T-cell (primary cell): ENCODE measurements at regions not wholly inside any gene's neighbourhood (a gene's known extent, or its start where the extent isn't known, plus 50 kb on each side); places are given as distances from the start of the nearest gene placed in this dataset.

ENCODE experiments used
- ATAC-seq, 4 experiments: fragments of 200-7000 bp in 3 of 4; fragments of 150-1000 bp in 1 of 4; cut with Tn5 transposase; replicated peaks in 1 of 4; 1 replicate in 3 of 4; 2 replicates in 1 of 4; pipeline ENCODE4 v1.10.0; 2021; ENCODE audit warnings: moderate library complexity in 3 of 4, mild to moderate bottlenecking in 2 of 4, moderate number of reproducible peaks in 1 of 4
- CTCF ChIA-PET, 2 donors: fragments of 300-600 bp; sonication (Branson Sonifier 250); formaldehyde crosslinking; loops; one replicate each; lab custom pipeline; 2022; ENCODE audit warnings: antibody characterized with exemption in 2 of 2; lab: Charles Lee
- POLR2A ChIA-PET, 2 donors: fragments of 300-600 bp; sonication (Branson Sonifier 250); formaldehyde crosslinking; loops; one replicate each; lab custom pipeline; 2022; ENCODE audit warnings: antibody characterized with exemption in 2 of 2; lab: Charles Lee
- DNase-seq, 35 experiments: peaks; one replicate each; pipeline versions ENCODE4 v3.0.0 to v3.0.0-alpha.2; 2013 to 2023
- H3K27ac ChIP-seq: one replicate; pipeline ENCODE4 v1.5.1; 2013; ENCODE audit warnings: low read length
- H3K27me3 ChIP-seq, 2 experiments: replicated peaks in 1 of 2; 1 replicate in 1 of 2; 2 replicates in 1 of 2; pipeline versions ENCODE4 v1.6.1 to v1.7.0; 2013; ENCODE audit warnings: low read length in 1 of 2, mixed read lengths in 1 of 2; ENCODE audit not compliant: control insufficient read depth in 2 of 2, insufficient read depth in 2 of 2; ENCODE audit errors: extremely low read depth in 1 of 2
- H3K36me3 ChIP-seq, 2 donors: 1 replicate in 1 of 2; 2 replicates in 1 of 2; pipeline versions ENCODE4 v1.6.1 to v1.7.0; 2013; ENCODE audit warnings: low read length in 1 of 2; ENCODE audit not compliant: control insufficient read depth in 2 of 2, insufficient read depth in 1 of 2; ENCODE audit errors: extremely low read depth in 1 of 2
- H3K4me1 ChIP-seq, 2 experiments: 1 replicate in 1 of 2; 2 replicates in 1 of 2; pipeline versions ENCODE4 v1.6.1 to v1.7.0; 2013; ENCODE audit warnings: low read length in 2 of 2, mixed read lengths in 1 of 2; ENCODE audit not compliant: insufficient read depth in 2 of 2, control insufficient read depth in 1 of 2; ENCODE audit errors: extremely low read depth in 1 of 2
- H3K4me3 ChIP-seq, 2 donors: 1 replicate in 1 of 2; 2 replicates in 1 of 2; pipeline versions ENCODE4 v1.5.1 to v1.7.0; 2013; ENCODE audit warnings: mild to moderate bottlenecking in 2 of 2, low read length in 1 of 2, moderate library complexity in 1 of 2; ENCODE audit not compliant: control insufficient read depth in 1 of 2; ENCODE audit errors: extremely low read depth in 1 of 2
- H3K9me3 ChIP-seq: 2 replicates; pipeline ENCODE4 v1.7.0; 2013
- H3K27ac Mint-ChIP-seq, 2 donors: one replicate each; pipeline ENCODE4 v1.8.0; 2020 to 2021; ENCODE audit warnings: mild to moderate bottlenecking in 2 of 2, mixed read lengths in 2 of 2
- H3K27me3 Mint-ChIP-seq, 2 donors: one replicate each; pipeline ENCODE4 v1.8.0; 2021 to 2022; ENCODE audit warnings: mixed read lengths in 2 of 2
- H3K36me3 Mint-ChIP-seq: one replicate; pipeline ENCODE4 v1.8.0; 2021; ENCODE audit warnings: mixed read lengths
- H3K4me1 Mint-ChIP-seq, 3 donors: one replicate each; pipeline ENCODE4 v1.8.0; 2020 to 2022; ENCODE audit warnings: mixed read lengths in 3 of 3, mild to moderate bottlenecking in 1 of 3
- H3K4me3 Mint-ChIP-seq, 3 donors: one replicate each; pipeline ENCODE4 v1.8.0; 2020 to 2022; ENCODE audit warnings: mild to moderate bottlenecking in 3 of 3, mixed read lengths in 3 of 3, moderate library complexity in 3 of 3
- H3K9me3 Mint-ChIP-seq, 3 donors: one replicate each; pipeline ENCODE4 v1.8.0; 2020 to 2022; ENCODE audit warnings: mixed read lengths in 3 of 3
- WGBS: methylation state at CpG from one replicate; pipeline ENCODE4 v1.1.5; 2013; ENCODE audit warnings: missing lambda C conversion rate; ENCODE audit not compliant: insufficient coverage; 5-methylcytosine and 5-hydroxymethylcytosine counted together

GRCh38 chr10:83037653-83038052, 1101.7 kb upstream of the GHITM start:
- no peaks in the 10 kb centered on the region for H3K27me3 ChIP-seq
- no peak overlapping the region for H3K27ac ChIP-seq
- peaks cover 2 to 14% (median 7%) of the 10 kb centered on the region in 3 donors for H3K9me3 Mint-ChIP-seq
- H3K4me1 Mint-ChIP-seq = no peaks in the 10 kb centered on the region
- CTCF ChIA-PET = no interaction called here
- no peaks in the 10 kb centered on the region for H3K36me3 ChIP-seq
- no peak overlapping the region for H3K4me3 Mint-ChIP-seq
- H3K27me3 Mint-ChIP-seq = no peaks in the 10 kb centered on the region
- POLR2A ChIA-PET = no interaction called here
- no peak for DNase-seq
- H3K4me3 ChIP-seq = no peak overlapping the region
- no peaks in the 10 kb centered on the region for H3K36me3 Mint-ChIP-seq
- H3K27ac Mint-ChIP-seq = no peak overlapping the region
- no peaks in the 10 kb centered on the region for H3K9me3 ChIP-seq
- no peaks in the 10 kb centered on the region for H3K4me1 ChIP-seq
- ATAC-seq = no peak
- no CpG with 5 or more reads among the region's 2 CpGs for WGBS

- no peaks in the 10 kb centered on the region for H3K9me3 ChIP-seq
- no peak overlapping the region for H3K4me3 ChIP-seq
- ATAC-seq (no peak), DNase-seq (no peak)
- H3K27ac ChIP-seq = no peak overlapping the region
- CTCF ChIA-PET = no interaction called here
- no CpG with 5 or more reads among the region's 2 CpGs for WGBS
- H3K36me3 ChIP-seq = no peaks in the 10 kb centered on the region
- Mint-ChIP-seq H3K9me3 (peaks cover 2 to 14% (median 7%) of the 10 kb centered on the region in 3 donors), H3K27ac (no peak overlapping the region), H3K4me1 (no peaks in the 10 kb centered on the region), H3K27me3 (no peaks in the 10 kb centered on the region), H3K4me3 (no peak overlapping the region), H3K36me3 (no peaks in the 10 kb centered on the region)
- H3K4me1 ChIP-seq = no peaks in the 10 kb centered on the region
- POLR2A ChIA-PET = no interaction called here
- H3K27me3 ChIP-seq = no peaks in the 10 kb centered on the region
These were observed 1100.7 kb upstream of the GHITM start for GRCh38 chr10:83038631-83039030.

- no CpG with 5 or more reads among the region's 4 CpGs for WGBS
- no peak overlapping the region for H3K4me3 ChIP-seq
- Mint-ChIP-seq H3K4me3 (no peak overlapping the region), H3K27me3 (no peaks in the 10 kb centered on the region), H3K36me3 (no peaks in the 10 kb centered on the region), H3K4me1 (no peaks in the 10 kb centered on the region), H3K9me3 (peaks cover 3 to 10% (median 8%) of the 10 kb centered on the region in 3 donors), H3K27ac (no peak overlapping the region)
- no peaks in the 10 kb centered on the region for H3K9me3 ChIP-seq
- no peaks in the 10 kb centered on the region for H3K4me1 ChIP-seq
- ATAC-seq = no peak
- H3K36me3 ChIP-seq = no peaks in the 10 kb centered on the region
- POLR2A ChIA-PET = no interaction called here
- H3K27me3 ChIP-seq = no peaks in the 10 kb centered on the region
- no peak overlapping the region for H3K27ac ChIP-seq
- CTCF ChIA-PET = no interaction called here
- DNase-seq = no peak
These were observed 1093.6 kb upstream of the GHITM start for GRCh38 chr10:83045731-83046130.

- Mint-ChIP-seq H3K4me3 (no peak overlapping the region), H3K27ac (no peak overlapping the region), H3K27me3 (no peaks in the 10 kb centered on the region), H3K4me1 (no peaks in the 10 kb centered on the region), H3K9me3 (peaks cover 3 to 10% (median 6%) of the 10 kb centered on the region in 3 donors), H3K36me3 (no peaks in the 10 kb centered on the region)
- no peak for DNase-seq
- POLR2A ChIA-PET = no interaction called here
- no peak overlapping the region for H3K4me3 ChIP-seq
- H3K36me3 ChIP-seq = no peaks in the 10 kb centered on the region
- no peak overlapping the region for H3K27ac ChIP-seq
- CTCF ChIA-PET = no interaction called here
- H3K4me1 ChIP-seq = no peaks in the 10 kb centered on the region
- H3K27me3 ChIP-seq = no peaks in the 10 kb centered on the region
- ATAC-seq = no peak
- no CpG with 5 or more reads among the region's 3 CpGs for whole genome bisulfite sequencing
- H3K9me3 ChIP-seq = no peaks in the 10 kb centered on the region
These were observed 1088.5 kb upstream of the GHITM start for GRCh38 chr10:83050815-83051214.

GRCh38 chr10:83062871-83063270, 1076.4 kb upstream of the GHITM start:
- H3K27ac ChIP-seq = no peak overlapping the region

GRCh38 chr10:83073472-83073871, 1065.8 kb upstream of the GHITM start:
- H3K9me3 ChIP-seq = no peaks in the 10 kb centered on the region
- H3K4me1 ChIP-seq = no peaks in the 10 kb centered on the region
- ChIA-PET CTCF (no interaction called here), POLR2A (no interaction called here)
- H3K27me3 ChIP-seq = no peaks in the 10 kb centered on the region
- ATAC-seq (no peak), DNase-seq (no peak)
- Mint-ChIP-seq H3K4me3 (no peak overlapping the region), H3K9me3 (peaks cover 0 to 19% (median 7%) of the 10 kb centered on the region in 3 donors), H3K27me3 (no peaks in the 10 kb centered on the region), H3K27ac (no peak overlapping the region), H3K36me3 (no peaks in the 10 kb centered on the region), H3K4me1 (no peaks in the 10 kb centered on the region)
- WGBS = no CpG with 5 or more reads among the region's 1 CpG
- no peak overlapping the region for H3K4me3 ChIP-seq
- no peak overlapping the region for H3K27ac ChIP-seq
- H3K36me3 ChIP-seq = no peaks in the 10 kb centered on the region

More at GRCh38 chr10:83062871-83063270, 1076.4 kb upstream of the GHITM start:
- Histone ChIP-seq H3K4me1 (no peaks in the 10 kb centered on the region), H3K36me3 (no peaks in the 10 kb centered on the region), H3K27me3 (no peaks in the 10 kb centered on the region), H3K4me3 (no peak overlapping the region), H3K9me3 (peaks cover 3% of the 10 kb centered on the region)
- Mint-ChIP-seq H3K9me3 (peaks cover 8 to 13% (median 9%) of the 10 kb centered on the region in 3 donors), H3K27me3 (no peaks in the 10 kb centered on the region), H3K4me3 (no peak overlapping the region), H3K27ac (no peak overlapping the region), H3K4me1 (no peaks in the 10 kb centered on the region), H3K36me3 (no peaks in the 10 kb centered on the region)
- ChIA-PET CTCF (no interaction called here), POLR2A (no interaction called here)
- ATAC-seq (no peak), DNase-seq (no peak)
- 89% methylated on average over 2 of the region's 2 CpGs for WGBS
